ENCODE measurements at regions not wholly inside any gene's neighbourhood (a gene's known extent, or its start where the extent isn't known, plus 50 kb on each side); places are given as distances from the start of the nearest gene placed in this dataset.

GRCh38 chr2:111659361-111660333, 224.3 kb downstream of the ANAPC1 start:
- TF ChIP-seq CTCF (IDR thresholded peaks at IDR 0.05), result no peak
- Histone ChIP-seq H3K27ac (peak overlapping the region; percentile 78), H3K9me3 (no peaks in the 10 kb centered on the region), H3K27me3 (no peaks in the 10 kb centered on the region), H3K4me3 (no peak overlapping the region), H3K36me3 (no peaks in the 10 kb centered on the region), H3K4me1 (peaks cover 26% of the 10 kb centered on the region)
- intact Hi-C loops (cut with DNase I), result no loop called here
- ATAC-seq (peak; percentile 91), DNase-seq (peak; percentile 87)

GRCh38 chr2:111660811-111661210, 223.2 kb downstream of the ANAPC1 start:
- intact Hi-C loops (cut with DNase I), result no loop called here
- ATAC-seq (no peak), DNase-seq (no peak)
- H3K4me3 ChIP-seq, result no peak overlapping the region
- no peaks in the 10 kb centered on the region for H3K36me3 ChIP-seq
- no peak for TF ChIP-seq CTCF (IDR thresholded peaks at IDR 0.05)
- H3K27me3 ChIP-seq, result no peaks in the 10 kb centered on the region
- no peak overlapping the region for H3K27ac ChIP-seq
- peaks cover 26% of the 10 kb centered on the region for H3K4me1 ChIP-seq
- H3K9me3 ChIP-seq, result no peaks in the 10 kb centered on the region

GRCh38 chr2:111661286-111661940, 222.6 kb downstream of the ANAPC1 start:
- ATAC-seq (no peak), DNase-seq (no peak)
- intact Hi-C loops (cut with DNase I), result no loop called here
- no peaks in the 10 kb centered on the region for H3K27me3 ChIP-seq
- H3K4me1 ChIP-seq, result peaks cover 26% of the 10 kb centered on the region
- no peak for TF ChIP-seq CTCF (IDR thresholded peaks at IDR 0.05)
- no peak overlapping the region for H3K27ac ChIP-seq
- H3K9me3 ChIP-seq, result no peaks in the 10 kb centered on the region
- no peak overlapping the region for H3K4me3 ChIP-seq
- H3K36me3 ChIP-seq, result no peaks in the 10 kb centered on the region

GRCh38 chr2:111662039-111662770, 221.8 kb downstream of the ANAPC1 start:
- H3K4me1 ChIP-seq, result peaks cover 26% of the 10 kb centered on the region
- DNase-seq (no peak), ATAC-seq (no peak)
- intact Hi-C loops (cut with DNase I), result no loop called here
- TF ChIP-seq CTCF (IDR thresholded peaks at IDR 0.05), result no peak
- no peaks in the 10 kb centered on the region for H3K27me3 ChIP-seq
- no peak overlapping the region for H3K27ac ChIP-seq
- H3K4me3 ChIP-seq, result no peak overlapping the region
- no peaks in the 10 kb centered on the region for H3K9me3 ChIP-seq
- H3K36me3 ChIP-seq, result no peaks in the 10 kb centered on the region

GRCh38 chr2:111662771-111663470, 221.1 kb downstream of the ANAPC1 start:
- Histone ChIP-seq H3K36me3 (no peaks in the 10 kb centered on the region), H3K4me1 (peaks cover 26% of the 10 kb centered on the region), H3K27ac (no peak overlapping the region), H3K27me3 (no peaks in the 10 kb centered on the region), H3K9me3 (no peaks in the 10 kb centered on the region), H3K4me3 (no peak overlapping the region)
- ATAC-seq (no peak), DNase-seq (no peak)
- no peak for TF ChIP-seq CTCF (IDR thresholded peaks at IDR 0.05)
- intact Hi-C loops (cut with DNase I), result no loop called here

All from upper lobe of right lung (tissue), 1 donor.